Uterus (tissue), 2 donors: ENCODE measurements at regions not wholly inside any gene's neighbourhood (a gene's known extent, or its start where the extent isn't known, plus 50 kb on each side); places are given as distances from the start of the nearest gene placed in this dataset.

Source experiments
- POLR2A ChIP-seq, 2 donors: fragments of 450-650 bp; IDR thresholded peaks; one replicate each; pipeline ENCODE4 v1.6.1; 2016; ENCODE audit warnings: antibody characterized with exemption in 2 of 2, mild to moderate bottlenecking in 1 of 2, moderate library complexity in 1 of 2
- TF ChIP-seq, protein P1 (sequence below), 4 experiments: fragments of 200-600 bp in 2 of 4; fragments of 450-650 bp in 2 of 4; sonication (generic) in 2 of 4; IDR thresholded peaks; one replicate each; pipeline ENCODE4 v1.5.1; 2016 to 2019; ENCODE audit warnings: antibody characterized with exemption in 4 of 4, mild to moderate bottlenecking in 2 of 4, moderate library complexity in 1 of 4

DNA sequence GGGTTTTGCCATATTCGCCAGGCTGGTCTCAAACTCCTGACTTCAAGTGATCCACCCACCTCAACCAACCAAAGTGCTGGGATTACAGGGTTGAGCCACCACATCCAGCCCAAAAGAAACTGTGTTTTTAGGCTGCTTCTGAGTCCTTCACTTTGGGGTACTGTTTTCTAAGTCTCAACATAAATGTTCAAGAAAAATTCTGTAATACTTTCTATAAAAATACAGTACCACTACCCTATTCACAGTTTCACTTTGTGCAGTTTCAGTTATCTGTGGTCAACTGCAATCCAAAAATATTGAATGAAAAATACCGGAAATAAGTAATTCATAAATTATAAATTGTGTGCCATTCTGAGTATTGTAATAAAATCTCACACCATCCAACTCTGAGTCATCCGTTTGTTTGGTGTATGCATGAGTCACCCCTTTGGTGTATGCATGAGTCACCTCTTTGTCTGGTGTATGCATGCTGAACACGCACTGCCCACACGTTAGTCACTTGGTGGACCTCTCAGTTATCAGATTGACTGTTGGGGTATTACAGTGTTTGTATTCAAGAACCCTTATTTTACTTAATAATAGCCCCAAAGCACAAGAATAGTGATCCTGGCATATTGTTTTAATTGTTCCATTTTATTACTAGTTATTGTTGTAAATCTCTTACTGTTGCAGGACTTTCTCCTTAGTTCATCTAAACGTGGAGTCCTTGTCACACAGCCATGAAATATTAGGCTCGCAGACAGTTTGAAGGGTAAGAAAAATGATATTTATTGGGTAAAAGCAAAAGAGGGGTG is 190.2 kb downstream of the FSCB start:
- no peak for TF ChIP-seq POLR2A (IDR thresholded peaks at IDR 0.05)
- TF ChIP-seq, protein P1, sequence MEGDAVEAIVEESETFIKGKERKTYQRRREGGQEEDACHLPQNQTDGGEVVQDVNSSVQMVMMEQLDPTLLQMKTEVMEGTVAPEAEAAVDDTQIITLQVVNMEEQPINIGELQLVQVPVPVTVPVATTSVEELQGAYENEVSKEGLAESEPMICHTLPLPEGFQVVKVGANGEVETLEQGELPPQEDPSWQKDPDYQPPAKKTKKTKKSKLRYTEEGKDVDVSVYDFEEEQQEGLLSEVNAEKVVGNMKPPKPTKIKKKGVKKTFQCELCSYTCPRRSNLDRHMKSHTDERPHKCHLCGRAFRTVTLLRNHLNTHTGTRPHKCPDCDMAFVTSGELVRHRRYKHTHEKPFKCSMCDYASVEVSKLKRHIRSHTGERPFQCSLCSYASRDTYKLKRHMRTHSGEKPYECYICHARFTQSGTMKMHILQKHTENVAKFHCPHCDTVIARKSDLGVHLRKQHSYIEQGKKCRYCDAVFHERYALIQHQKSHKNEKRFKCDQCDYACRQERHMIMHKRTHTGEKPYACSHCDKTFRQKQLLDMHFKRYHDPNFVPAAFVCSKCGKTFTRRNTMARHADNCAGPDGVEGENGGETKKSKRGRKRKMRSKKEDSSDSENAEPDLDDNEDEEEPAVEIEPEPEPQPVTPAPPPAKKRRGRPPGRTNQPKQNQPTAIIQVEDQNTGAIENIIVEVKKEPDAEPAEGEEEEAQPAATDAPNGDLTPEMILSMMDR (IDR thresholded peaks at IDR 0.05): no peak
